GM18873 (cell line): ENCODE measurements at regions not wholly inside any gene's neighbourhood (a gene's known extent, or its start where the extent isn't known, plus 50 kb on each side); places are given as distances from the start of the nearest gene placed in this dataset.
A peak's percentile ranks its signal among the peaks of the same experiment; 100 is the strongest.

ENCODE experiments used
- ATAC-seq: cut with Tn5 transposase; IDR thresholded peaks from one replicate; pipeline ENCODE4 v1.9.1; 2021; ENCODE audit warnings: mild to moderate bottlenecking, moderate library complexity, moderate number of reproducible peaks; ENCODE audit not compliant: unreplicated experiment, low FRiP score

- no peak for ATAC-seq
These were observed 187.9 kb upstream of the LYSMD4 start for GRCh38 chr15:99921101-99921500.

GRCh38 chr15:99918072-99918471 lies 184.8 kb upstream of the LYSMD4 start:
- ATAC-seq = no peak

DNA sequence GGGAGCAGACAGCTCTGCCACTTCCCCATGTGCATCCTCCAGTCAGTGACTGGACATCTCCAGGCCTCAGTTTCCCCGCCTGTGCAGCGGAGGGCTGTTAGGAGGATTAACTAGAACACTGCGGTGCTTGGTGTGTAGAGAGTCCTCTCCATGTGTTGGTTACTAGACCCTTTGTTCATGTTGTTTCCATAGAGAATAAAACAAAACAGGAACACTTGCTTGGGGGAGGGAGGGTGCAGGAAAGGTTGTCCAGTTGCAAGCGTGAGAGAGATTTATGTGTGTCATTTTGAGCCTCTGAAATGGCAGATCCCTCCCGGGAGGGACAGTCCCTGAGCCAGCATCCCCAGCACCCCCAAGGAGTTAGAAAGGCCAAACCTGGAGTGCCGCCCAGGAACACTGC lies 184.0 kb upstream of the LYSMD4 start:
- ATAC-seq = no peak

DNA sequence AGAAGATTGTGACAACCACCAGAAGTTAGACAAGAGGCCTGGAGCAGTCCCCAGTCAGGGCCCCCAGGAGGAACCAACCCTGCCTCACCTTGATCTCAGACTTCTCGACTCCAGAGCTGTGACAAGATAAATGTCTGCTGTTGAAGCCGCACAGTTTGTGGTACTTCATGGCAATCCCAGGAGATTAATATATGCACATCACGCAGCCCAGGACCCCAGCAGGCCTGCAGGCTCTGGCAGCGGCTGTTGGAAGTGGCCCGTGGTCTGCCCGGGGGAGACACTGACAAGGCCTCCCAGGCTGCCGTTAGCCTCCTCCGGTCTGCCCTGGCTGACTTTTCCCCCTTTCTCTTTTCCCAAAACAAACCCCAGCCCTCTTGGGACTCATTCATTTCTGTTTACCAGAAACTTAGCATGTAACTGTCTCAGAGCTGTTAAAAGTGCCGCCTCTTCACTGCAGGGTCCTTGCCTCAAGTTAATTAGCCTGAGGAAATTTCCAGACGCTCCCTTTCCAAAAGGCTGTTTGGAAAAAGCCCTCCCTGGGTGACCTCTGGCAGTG lies 183.5 kb upstream of the LYSMD4 start:
- no peak for ATAC-seq

GRCh38 chr15:99914723-99915122 lies 181.5 kb upstream of the LYSMD4 start:
- no peak for ATAC-seq

- ATAC-seq = no peak
These were observed 178.6 kb upstream of the LYSMD4 start for GRCh38 chr15:99911816-99912215.

DNA sequence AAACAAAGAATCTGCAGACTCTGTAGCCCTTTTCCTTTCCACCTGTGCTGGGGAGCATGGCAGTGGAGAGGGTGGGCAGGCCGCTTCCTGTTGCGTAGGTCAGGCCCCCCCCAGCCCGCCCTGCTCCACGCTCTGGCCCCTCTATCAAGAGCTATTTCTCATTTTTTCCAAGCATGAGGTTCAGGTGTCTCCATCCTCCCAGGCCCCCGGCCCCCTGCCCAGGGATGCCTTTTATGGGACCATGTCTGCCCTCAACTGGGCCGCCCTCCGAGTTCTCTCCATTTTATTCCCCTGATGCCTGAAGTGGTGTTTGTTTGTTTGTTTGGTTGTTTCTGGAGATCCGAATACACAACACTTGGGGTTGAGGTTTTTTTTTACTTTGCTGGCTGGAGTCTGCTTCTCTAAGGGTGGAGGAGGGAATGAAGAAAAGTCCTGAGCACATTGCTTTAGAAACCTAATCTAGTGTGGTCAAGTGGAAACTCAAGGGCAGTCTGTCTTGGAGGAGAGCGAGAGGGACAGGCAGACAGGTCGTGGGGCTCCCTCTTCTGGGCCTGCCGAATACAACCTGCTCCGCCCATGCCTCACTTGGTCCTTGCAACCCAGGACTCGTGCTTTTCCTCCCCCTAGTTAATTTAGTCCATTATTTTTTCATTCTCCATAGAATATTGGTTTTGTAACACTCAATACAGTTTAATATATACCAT lies 176.5 kb upstream of the LYSMD4 start:
- ATAC-seq = no peak

DNA sequence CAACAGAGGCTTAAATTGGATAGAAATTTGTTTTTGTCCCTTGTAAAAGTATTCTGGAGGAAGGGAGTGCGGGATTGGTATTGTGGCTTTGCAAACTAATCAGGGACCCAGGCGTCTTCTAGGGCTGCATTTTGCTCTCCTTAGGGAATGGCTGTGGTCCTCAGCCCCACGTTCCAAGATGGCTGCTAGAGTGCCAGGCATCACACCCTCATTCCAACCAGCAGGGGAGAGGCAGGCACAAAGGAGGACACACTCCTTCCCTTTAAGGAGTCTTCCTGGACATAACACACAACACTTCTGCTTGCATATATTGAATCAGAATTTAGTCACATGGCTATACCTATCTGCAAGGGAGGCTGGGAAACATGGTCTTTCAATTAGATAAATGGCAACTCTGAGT lies 174.5 kb upstream of the LYSMD4 start:
- no peak for ATAC-seq

GRCh38 chr15:99906793-99907192 lies 173.6 kb upstream of the LYSMD4 start:
- no peak for ATAC-seq

GRCh38 chr15:99906311-99906710 lies 173.1 kb upstream of the LYSMD4 start:
- no peak for ATAC-seq

DNA sequence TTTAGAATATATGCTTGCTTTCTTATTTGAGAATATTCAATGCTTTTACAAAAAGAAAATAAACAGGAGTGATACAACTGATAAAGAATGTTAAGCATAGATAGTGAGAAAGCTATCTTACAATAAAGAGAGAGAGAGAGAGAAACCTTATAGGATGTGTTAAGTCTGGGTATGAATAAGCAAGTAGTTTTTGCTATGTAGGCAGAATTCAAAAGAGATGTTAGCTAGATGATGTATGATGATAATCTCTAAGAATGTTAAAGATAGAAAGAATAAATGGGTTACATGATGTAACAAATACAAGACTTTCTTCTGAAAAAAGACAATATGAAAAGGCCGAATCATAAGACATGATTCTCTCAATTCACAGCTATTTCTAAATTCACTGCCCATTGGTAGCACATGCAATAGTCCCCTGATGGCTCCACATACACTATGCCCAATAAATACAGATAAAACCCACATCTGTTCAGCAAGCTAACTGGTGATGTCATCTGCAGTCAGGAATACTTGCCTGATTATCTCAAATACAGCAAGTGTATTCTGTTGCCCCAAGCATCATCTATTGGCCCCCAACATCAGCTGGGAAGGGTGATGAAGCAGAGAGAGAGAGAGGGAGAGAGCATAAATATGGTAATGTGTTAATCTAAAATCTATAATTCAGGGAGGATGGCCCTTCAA lies 169.2 kb upstream of the LYSMD4 start:
- no peak for ATAC-seq

DNA sequence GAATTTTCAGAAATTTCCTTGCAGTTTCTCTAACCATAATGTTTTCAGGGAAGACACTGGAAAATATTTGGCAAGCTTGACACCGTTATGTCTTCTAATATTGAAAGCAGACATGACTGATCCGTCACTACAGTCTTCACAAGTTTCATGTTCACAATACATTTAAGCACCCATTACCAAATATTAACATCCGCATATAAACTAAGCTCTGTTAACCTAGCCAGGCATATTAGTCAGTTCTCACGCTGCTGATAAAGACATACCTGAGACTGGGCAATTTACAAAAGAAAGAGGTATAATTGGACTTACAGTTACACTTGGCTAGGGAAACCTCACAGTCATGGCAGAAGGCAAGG lies 162.7 kb upstream of the LYSMD4 start:
- ATAC-seq = peak; percentile 48

- peak; percentile 64 for ATAC-seq
These were observed 162.1 kb upstream of the LYSMD4 start for GRCh38 chr15:99895189-99895955.

- ATAC-seq = no peak
These were observed 145.6 kb upstream of the LYSMD4 start for GRCh38 chr15:99878835-99879234.

DNA sequence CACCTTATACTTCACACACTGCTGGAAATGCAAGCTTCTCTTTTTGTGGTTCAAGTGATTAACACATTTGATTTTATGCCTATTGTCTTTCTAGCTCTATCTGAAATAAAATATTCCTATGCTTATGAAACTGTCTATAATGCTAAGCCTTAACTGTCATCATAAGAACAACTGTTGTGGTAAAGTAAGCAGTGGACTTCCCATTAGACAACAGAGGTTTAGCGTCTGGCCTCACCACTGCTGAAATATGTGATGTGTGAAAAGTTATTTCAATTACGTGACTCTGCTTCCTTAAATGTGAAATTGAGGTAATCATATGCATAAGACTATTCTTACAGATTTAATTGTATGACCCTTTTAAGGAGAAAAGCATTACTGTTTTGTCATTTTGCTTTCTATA lies 140.2 kb upstream of the LYSMD4 start:
- no peak for ATAC-seq

GRCh38 chr15:99863550-99864198 lies 130.4 kb upstream of the LYSMD4 start:
- ATAC-seq = no peak

DNA sequence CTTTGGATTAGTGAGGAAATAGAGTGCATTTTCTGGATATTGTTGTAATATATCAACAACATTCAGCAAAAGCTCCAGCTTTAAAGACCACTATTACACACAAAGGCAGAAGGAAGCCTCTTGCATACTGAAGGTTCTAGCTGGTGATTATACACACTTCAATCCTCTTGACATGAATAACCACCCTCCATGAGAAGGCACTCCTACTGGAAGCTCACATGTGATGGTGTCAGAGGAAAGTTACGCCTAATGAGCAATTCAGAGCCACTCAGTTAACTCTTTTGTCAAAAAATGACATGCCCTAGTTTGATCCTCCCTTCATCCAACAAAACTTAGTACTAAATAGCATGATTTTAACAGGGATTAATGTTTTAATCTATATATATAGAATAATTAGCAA lies 124.6 kb upstream of the LYSMD4 start:
- no peak for ATAC-seq

DNA sequence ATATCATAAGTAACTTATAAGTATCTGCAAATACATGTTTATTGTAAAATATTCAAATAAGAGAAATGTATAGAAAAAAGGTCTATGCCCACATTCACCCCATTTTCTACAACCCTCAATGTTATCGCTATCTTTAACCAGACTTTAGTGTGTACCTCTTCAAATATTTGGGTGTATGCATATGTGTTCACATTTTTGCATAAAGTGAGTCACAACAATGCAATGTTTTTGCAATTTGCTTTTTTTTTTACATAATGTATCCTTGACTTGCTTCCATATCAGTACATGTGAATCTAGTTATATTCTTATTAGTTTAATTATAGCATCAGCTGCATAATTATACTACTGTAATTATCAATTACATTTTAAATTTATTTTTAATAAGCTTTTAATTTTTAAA lies 117.3 kb upstream of the LYSMD4 start:
- ATAC-seq = no peak

- no peak for ATAC-seq
These were observed 111.8 kb upstream of the LYSMD4 start for GRCh38 chr15:99845009-99845408.

DNA sequence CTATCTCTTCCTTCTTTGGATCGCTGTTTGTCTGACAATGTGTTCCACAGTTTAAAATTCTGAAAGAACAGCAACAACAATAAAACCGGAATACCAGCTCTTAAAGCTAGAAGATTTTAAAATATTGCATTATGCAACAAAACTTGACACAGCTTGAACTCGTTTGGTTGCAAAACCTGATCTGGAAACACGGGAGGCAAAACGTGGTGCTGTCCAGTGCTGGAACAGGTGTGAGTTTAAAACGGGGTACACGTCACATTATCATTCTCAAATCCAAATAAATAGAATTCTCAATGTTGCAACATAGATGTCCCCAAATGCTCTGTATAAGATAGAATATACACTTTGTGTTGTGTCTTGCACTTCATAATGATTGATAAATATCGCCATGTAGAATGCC lies 110.9 kb upstream of the LYSMD4 start:
- ATAC-seq = no peak

- ATAC-seq = no peak
These were observed 108.8 kb upstream of the LYSMD4 start for GRCh38 chr15:99842071-99842470.
